Mesenchymal stem cell (in vitro differentiated cells and primary cell): ENCODE measurements at regions not wholly inside any gene's neighbourhood (a gene's known extent, or its start where the extent isn't known, plus 50 kb on each side); places are given as distances from the start of the nearest gene placed in this dataset.
A peak's percentile ranks its signal among the peaks of the same experiment; 100 is the strongest.

Experiments
- DNase-seq: peaks from one replicate; pipeline ENCODE4 v3.0.0-alpha.2; 2013
- H2AFZ ChIP-seq: one replicate; pipeline ENCODE4 v1.6.1; 2013; ENCODE audit warnings: low read depth, mild to moderate bottlenecking, control low read depth, inconsistent platforms, low read length, moderate library complexity
- H2AK5ac ChIP-seq: 2 replicates; pipeline ENCODE4 v1.6.1; 2013; ENCODE audit warnings: low read length, moderate library complexity, mild to moderate bottlenecking, inconsistent platforms; ENCODE audit not compliant: severe bottlenecking
- H2BK120ac ChIP-seq: one replicate; pipeline ENCODE4 v1.6.1; 2013; ENCODE audit warnings: low read depth, mild to moderate bottlenecking, inconsistent platforms, low read length, moderate library complexity
- H2BK12ac ChIP-seq, 2 experiments: one replicate each; pipeline ENCODE4 v1.6.1; 2013; ENCODE audit warnings: inconsistent platforms in 2 of 2, low read length in 2 of 2, mild to moderate bottlenecking in 2 of 2, moderate library complexity in 2 of 2, control low read depth in 1 of 2
- H2BK15ac ChIP-seq: one replicate; pipeline ENCODE4 v1.6.1; 2013; ENCODE audit warnings: mild to moderate bottlenecking, low read depth, inconsistent platforms; ENCODE audit not compliant: poor library complexity, severe bottlenecking
- H2BK5ac ChIP-seq: 2 replicates; pipeline ENCODE4 v1.6.1; 2013; ENCODE audit warnings: low read depth, mild to moderate bottlenecking, low read length, control low read depth, inconsistent platforms; ENCODE audit not compliant: poor library complexity, severe bottlenecking
- H3K14ac ChIP-seq, 2 experiments: one replicate each; pipeline ENCODE4 v1.6.1; 2013; ENCODE audit warnings: inconsistent platforms in 2 of 2, low read length in 2 of 2, control low read depth in 1 of 2, mild to moderate bottlenecking in 1 of 2, moderate library complexity in 1 of 2
- H3K18ac ChIP-seq, 2 experiments: one replicate each; pipeline ENCODE4 v1.6.1; 2013; ENCODE audit warnings: inconsistent platforms in 2 of 2, low read length in 2 of 2, control low read depth in 1 of 2, low read depth in 1 of 2, mild to moderate bottlenecking in 1 of 2
- H3K23ac ChIP-seq, 2 experiments: one replicate each; pipeline ENCODE4 v1.6.1; 2013; ENCODE audit warnings: inconsistent platforms in 2 of 2, low read length in 2 of 2, mild to moderate bottlenecking in 2 of 2, moderate library complexity in 2 of 2, control low read depth in 1 of 2
- H3K27ac ChIP-seq: 2 replicates; pipeline ENCODE4 v1.5.1; 2013; ENCODE audit warnings: mild to moderate bottlenecking, moderate library complexity, low read length, control low read depth, inconsistent platforms; ENCODE audit not compliant: poor library complexity, severe bottlenecking
- H3K27me3 ChIP-seq, 2 experiments: 2 replicates each; pipeline versions ENCODE4 v1.6.1 to v1.7.0; 2013; ENCODE audit warnings: low read length in 2 of 2, mild to moderate bottlenecking in 2 of 2, moderate library complexity in 2 of 2, control low read depth in 1 of 2, inconsistent platforms in 1 of 2; ENCODE audit not compliant: control insufficient read depth in 1 of 2, insufficient read depth in 1 of 2
- H3K36me3 ChIP-seq, 2 experiments: 2 replicates each; pipeline versions ENCODE4 v1.6.1 to v1.7.0; 2013; ENCODE audit warnings: low read length in 2 of 2, control low read depth in 1 of 2, inconsistent platforms in 1 of 2, low read depth in 1 of 2, mild to moderate bottlenecking in 1 of 2; ENCODE audit not compliant: insufficient read depth in 2 of 2, control insufficient read depth in 1 of 2
- H3K4ac ChIP-seq, 2 experiments: one replicate each; pipeline ENCODE4 v1.6.1; 2013; ENCODE audit warnings: inconsistent platforms in 2 of 2, low read length in 2 of 2, mild to moderate bottlenecking in 2 of 2, moderate library complexity in 2 of 2, control low read depth in 1 of 2, low read depth in 1 of 2
- H3K4me1 ChIP-seq: 2 replicates; pipeline ENCODE4 v1.6.1; 2013; ENCODE audit warnings: low read depth, low read length, control low read depth; ENCODE audit not compliant: control insufficient read depth, insufficient read depth
- H3K4me2 ChIP-seq: 2 replicates; pipeline ENCODE4 v1.6.1; 2013; ENCODE audit warnings: low read length, mild to moderate bottlenecking, inconsistent platforms; ENCODE audit not compliant: poor library complexity, severe bottlenecking
- H3K4me3 ChIP-seq, 2 experiments: 2 replicates each; pipeline versions ENCODE4 v1.5.1 to v1.7.0; 2013; ENCODE audit warnings: low read length in 2 of 2, mild to moderate bottlenecking in 2 of 2, control low read depth in 1 of 2, low read depth in 1 of 2; ENCODE audit not compliant: insufficient read depth in 1 of 2
- H3K79me1 ChIP-seq: replicated peaks from 2 replicates; pipeline ENCODE4 v1.6.1; 2013; ENCODE audit warnings: mild to moderate bottlenecking, control low read depth, low read length, inconsistent platforms; ENCODE audit not compliant: poor library complexity, severe bottlenecking
- H3K9ac ChIP-seq: 2 replicates; pipeline ENCODE4 v1.7.0; 2013; ENCODE audit warnings: mild to moderate bottlenecking, low read length, moderate library complexity
- H3K9me3 ChIP-seq: 2 replicates; pipeline ENCODE4 v1.7.0; 2013; ENCODE audit warnings: mild to moderate bottlenecking, low read length; ENCODE audit not compliant: control insufficient read depth
- H4K8ac ChIP-seq: one replicate; pipeline ENCODE4 v1.6.1; 2013; ENCODE audit warnings: inconsistent platforms, mild to moderate bottlenecking, low read length, moderate library complexity
- H4K91ac ChIP-seq: one replicate; pipeline ENCODE4 v1.6.1; 2013; ENCODE audit warnings: mild to moderate bottlenecking, low read length, inconsistent platforms
- WGBS: methylation state at CpG from one replicate; pipeline ENCODE4 v1.1.7; 2013; ENCODE audit warnings: mixed read lengths; 5-methylcytosine and 5-hydroxymethylcytosine counted together

DNA sequence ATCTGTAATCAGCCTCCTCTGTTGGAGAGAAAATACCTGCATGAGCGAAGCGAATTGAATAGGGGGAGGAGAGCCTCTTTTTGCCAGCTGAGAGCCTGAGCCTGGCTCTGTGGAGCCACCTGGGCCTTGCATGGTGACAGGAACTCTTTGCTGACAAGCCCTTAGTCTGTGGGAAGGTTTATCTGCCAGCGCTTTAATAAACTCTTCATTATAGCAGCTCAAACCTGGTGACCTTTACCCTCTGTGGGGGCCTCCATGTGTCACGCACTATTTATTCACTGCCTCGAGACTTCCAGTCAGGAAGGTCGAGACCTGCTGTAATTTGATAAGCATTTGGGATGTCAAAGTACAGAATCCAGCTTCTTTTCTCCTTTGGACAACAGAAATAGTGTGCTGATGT lies 282.6 kb downstream of the CBLN1 start:
- no peak overlapping the region for H3K4ac ChIP-seq
- H2BK12ac ChIP-seq = no peak overlapping the region
- H3K9ac ChIP-seq = no peak overlapping the region
- no peak overlapping the region for H2AK5ac ChIP-seq
- peaks cover 0 to 26% of the 10 kb centered on the region in 2 experiments for H3K27me3 ChIP-seq
- no peaks in the 10 kb centered on the region for H3K9me3 ChIP-seq
- no peak overlapping the region for H4K91ac ChIP-seq
- H3K36me3 ChIP-seq = no peaks in the 10 kb centered on the region
- H3K4me3 ChIP-seq = no peak overlapping the region
- H2BK15ac ChIP-seq = no peak overlapping the region
- no peaks in the 10 kb centered on the region for H3K79me1 ChIP-seq
- H3K23ac ChIP-seq = no peak overlapping the region
- H3K4me2 ChIP-seq = no peak overlapping the region
- H3K4me1 ChIP-seq = no peaks in the 10 kb centered on the region
- WGBS = 65% methylated on average over 5 of the region's 6 CpGs
- no peak overlapping the region for H4K8ac ChIP-seq
- no peak for DNase-seq
- H3K14ac ChIP-seq = no peak overlapping the region
- no peak overlapping the region for H3K27ac ChIP-seq
- H3K18ac ChIP-seq = no peak overlapping the region
- no peak overlapping the region for H2AFZ ChIP-seq
- H2BK120ac ChIP-seq = no peak overlapping the region
- no peak overlapping the region for H2BK5ac ChIP-seq

GRCh38 chr16:48997946-48998345 lies 283.7 kb downstream of the CBLN1 start:
- H3K36me3 ChIP-seq = no peaks in the 10 kb centered on the region

DNA sequence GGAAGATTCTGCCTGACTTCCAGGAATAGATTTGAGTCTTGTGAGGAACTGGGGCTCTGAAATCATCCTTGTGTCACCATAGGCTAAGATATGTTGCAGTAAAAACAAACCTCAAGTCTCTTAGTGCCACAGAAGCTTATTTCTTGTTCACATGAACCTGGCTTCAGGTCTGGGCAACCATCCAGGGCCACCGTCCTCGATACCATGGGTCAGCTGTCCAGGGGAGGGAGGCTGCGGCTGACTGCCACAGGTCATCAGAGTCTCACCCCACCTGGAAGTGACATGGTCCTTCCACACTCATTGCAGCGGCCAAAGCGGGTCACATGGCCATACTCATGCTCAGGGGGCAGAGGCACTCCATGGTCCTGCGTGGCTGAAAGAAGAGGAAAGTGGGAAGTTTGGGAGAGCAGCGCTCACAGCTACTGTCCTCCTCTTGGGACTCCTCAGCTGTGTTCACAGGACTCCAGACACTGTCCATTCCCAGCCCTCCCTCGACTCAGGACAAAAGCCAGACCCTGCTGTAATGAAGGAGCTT lies 284.5 kb downstream of the CBLN1 start:
- WGBS = 79% methylated on average over 8 of the region's 8 CpGs

More at GRCh38 chr16:48997946-48998345, 283.7 kb downstream of the CBLN1 start:
- H3K4me3 ChIP-seq = peak overlapping the region in 1 of 2 experiments; percentile 19
- no peak overlapping the region for H2BK120ac ChIP-seq
- no peak for DNase-seq
- no peak overlapping the region for H3K27ac ChIP-seq
- no peak overlapping the region for H4K91ac ChIP-seq
- H2BK5ac ChIP-seq = no peak overlapping the region
- H3K79me1 ChIP-seq = no peaks in the 10 kb centered on the region
- H2AFZ ChIP-seq = no peak overlapping the region
- H3K27me3 ChIP-seq = peaks cover 0 to 27% of the 10 kb centered on the region in 2 experiments
- H3K4me1 ChIP-seq = no peaks in the 10 kb centered on the region
- H3K4me2 ChIP-seq = no peak overlapping the region
- no peak overlapping the region for H3K18ac ChIP-seq
- H3K23ac ChIP-seq = no peak overlapping the region
- no peak overlapping the region for H4K8ac ChIP-seq
- no peaks in the 10 kb centered on the region for H3K9me3 ChIP-seq
- no peak overlapping the region for H2AK5ac ChIP-seq
- H3K4ac ChIP-seq = no peak overlapping the region
- no peak overlapping the region for H2BK15ac ChIP-seq
- H2BK12ac ChIP-seq = no peak overlapping the region
- H3K14ac ChIP-seq = no peak overlapping the region
- H3K9ac ChIP-seq = no peak overlapping the region
- WGBS = 66% methylated on average over 3 of the region's 3 CpGs

DNA sequence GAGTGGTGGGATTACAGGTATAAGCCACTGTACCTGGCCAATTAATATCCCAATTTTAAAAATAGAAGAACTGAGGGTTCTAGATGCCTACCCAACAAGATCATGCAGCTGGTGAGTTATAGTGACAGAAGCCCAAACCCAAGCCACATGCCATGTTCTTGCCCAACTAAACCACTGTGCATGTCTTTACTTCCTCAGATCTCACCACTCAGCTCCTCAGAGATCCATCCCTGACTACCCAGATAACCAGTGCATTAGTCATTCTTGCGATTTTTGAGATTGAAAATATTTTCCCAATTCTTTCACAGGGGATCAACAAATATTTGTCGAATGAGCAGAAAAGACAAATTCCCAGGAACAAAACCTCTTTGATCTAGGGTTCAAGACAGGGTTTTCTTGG lies 303.1 kb downstream of the CBLN1 start:
- Histone ChIP-seq H3K14ac (no peak overlapping the region), H3K4me1 (no peaks in the 10 kb centered on the region), H2AK5ac (no peak overlapping the region), H3K4me3 (no peak overlapping the region), H2BK120ac (no peak overlapping the region), H2BK5ac (no peak overlapping the region), H4K91ac (no peak overlapping the region), H3K4me2 (no peak overlapping the region), H3K27ac (no peak overlapping the region), H3K27me3 (no peaks in the 10 kb centered on the region), H3K23ac (no peak overlapping the region), H3K18ac (no peak overlapping the region), H3K4ac (no peak overlapping the region), H4K8ac (no peak overlapping the region), H2BK15ac (no peak overlapping the region), H3K79me1 (no peaks in the 10 kb centered on the region), H3K9ac (no peak overlapping the region), H3K9me3 (no peaks in the 10 kb centered on the region), H2BK12ac (no peak overlapping the region), H3K36me3 (no peaks in the 10 kb centered on the region), H2AFZ (no peak overlapping the region)
- WGBS = 89% methylated on average over 2 of the region's 2 CpGs
- no peak for DNase-seq

More for the DNA sequence above, 284.5 kb downstream of the CBLN1 start:
- Histone ChIP-seq H2BK5ac (no peak overlapping the region), H2BK120ac (no peak overlapping the region), H3K27ac (no peak overlapping the region), H2AFZ (no peak overlapping the region), H2BK12ac (no peak overlapping the region), H4K91ac (no peak overlapping the region), H3K14ac (no peak overlapping the region), H3K36me3 (no peaks in the 10 kb centered on the region), H3K23ac (no peak overlapping the region), H2BK15ac (no peak overlapping the region), H3K4me2 (no peak overlapping the region), H2AK5ac (no peak overlapping the region), H4K8ac (no peak overlapping the region), H3K4ac (no peak overlapping the region), H3K18ac (no peak overlapping the region), H3K9me3 (no peaks in the 10 kb centered on the region), H3K4me1 (no peaks in the 10 kb centered on the region), H3K27me3 (peaks cover 0 to 27% of the 10 kb centered on the region in 2 experiments), H3K79me1 (no peaks in the 10 kb centered on the region), H3K9ac (no peak overlapping the region), H3K4me3 (no peak overlapping the region)
- no peak for DNase-seq
